HG02981 (cell line): ENCODE measurements at regions not wholly inside any gene's neighbourhood (a gene's known extent, or its start where the extent isn't known, plus 50 kb on each side); places are given as distances from the start of the nearest gene placed in this dataset.
"Not testable (repeated sequence)": the region's sequence is repeated elsewhere in the genome, so short reads cannot be mapped to it uniquely, and the experiment has no call there.

ENCODE experiments used
- ATAC-seq: cut with Tn5 transposase; IDR thresholded peaks from one replicate; pipeline ENCODE4 v1.9.1; 2021; ENCODE audit warnings: mild to moderate bottlenecking, moderate library complexity; ENCODE audit not compliant: unreplicated experiment

GRCh38 chr9:83191154-83191553, 128.2 kb upstream of the RASEF start:
- ATAC-seq, result no peak

- not testable (repeated sequence) for ATAC-seq
Measured at GRCh38 chr9:83189026-83189425, 126.1 kb upstream of the RASEF start.

GRCh38 chr9:83188277-83188676, 125.3 kb upstream of the RASEF start:
- no peak for ATAC-seq

GRCh38 chr9:83186155-83186737, 123.3 kb upstream of the RASEF start:
- ATAC-seq, result no peak

- ATAC-seq, result no peak
Measured at GRCh38 chr9:83185488-83186154, 122.7 kb upstream of the RASEF start.

- ATAC-seq, result no peak
Measured at GRCh38 chr9:83183621-83184020, 120.7 kb upstream of the RASEF start.

GRCh38 chr9:83182071-83182470, 119.1 kb upstream of the RASEF start:
- no peak for ATAC-seq

- ATAC-seq, result no peak
Measured at GRCh38 chr9:83178717-83179116, 115.8 kb upstream of the RASEF start.

- no peak for ATAC-seq
Measured at GRCh38 chr9:83177747-83178146, 114.8 kb upstream of the RASEF start.

GRCh38 chr9:83167126-83167525, 104.2 kb upstream of the RASEF start:
- ATAC-seq, result no peak

- no peak for ATAC-seq
Measured at GRCh38 chr9:83166372-83166771, 103.4 kb upstream of the RASEF start.

- ATAC-seq, result no peak
Measured at GRCh38 chr9:83155733-83156132, 92.8 kb upstream of the RASEF start.

GRCh38 chr9:83154821-83155220, 91.9 kb upstream of the RASEF start:
- ATAC-seq, result no peak

- ATAC-seq, result peak; percentile 97
Measured at GRCh38 chr9:83154087-83154736, 91.3 kb upstream of the RASEF start.

GRCh38 chr9:83153030-83153429, 90.1 kb upstream of the RASEF start:
- ATAC-seq, result peak; percentile 40

GRCh38 chr9:83151627-83152137, 88.7 kb upstream of the RASEF start:
- no peak for ATAC-seq

GRCh38 chr9:83147315-83148149, 84.6 kb upstream of the RASEF start:
- ATAC-seq, result no peak

- no peak for ATAC-seq
Measured at GRCh38 chr9:83146325-83146724, 83.4 kb upstream of the RASEF start.

GRCh38 chr9:83144492-83144891, 81.5 kb upstream of the RASEF start:
- no peak for ATAC-seq

- ATAC-seq, result no peak
Measured at GRCh38 chr9:83142389-83142788, 79.4 kb upstream of the RASEF start.

- no peak for ATAC-seq
Measured at GRCh38 chr9:83141887-83142286, 78.9 kb upstream of the RASEF start.
